Activated effector memory CD4-positive, alpha-beta T cell treated with anti-CD3 and anti-CD28 coated beads, Interleukin-2, amount 50 U/mL, for 16 hours (primary cell): ENCODE measurements at regions not wholly inside any gene's neighbourhood (a gene's known extent, or its start where the extent isn't known, plus 50 kb on each side); places are given as distances from the start of the nearest gene placed in this dataset.
"Not testable (repeated sequence)": the region's sequence is repeated elsewhere in the genome, so short reads cannot be mapped to it uniquely, and the experiment has no call there.

ENCODE experiments used
- DNase-seq: peaks from one replicate; pipeline ENCODE4 v3.0.0-alpha.2; 2020

- DNase-seq: no peak
These were observed 150.9 kb downstream of the HLX start for GRCh38 chr1:221029981-221030649.

DNA sequence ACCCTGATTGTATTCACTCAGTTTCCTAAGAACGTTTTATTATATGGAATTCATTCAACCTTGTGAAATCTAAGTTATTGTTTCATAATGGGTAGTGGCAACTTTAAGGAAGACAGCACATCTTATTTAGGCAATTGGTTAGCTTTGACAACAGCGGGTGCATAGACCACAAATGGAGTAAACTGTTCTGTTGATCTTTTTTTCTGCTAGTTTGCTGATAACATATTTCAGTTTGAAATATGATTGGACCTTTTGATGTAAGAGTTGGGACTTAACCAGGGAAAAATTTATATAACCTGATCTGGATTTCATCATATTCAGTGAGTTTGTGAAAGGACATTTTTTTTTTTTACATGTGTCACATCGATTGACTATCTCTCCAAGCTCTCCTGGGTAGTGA is 151.7 kb downstream of the HLX start:
- no peak for DNase-seq

- no peak for DNase-seq
These were observed 152.4 kb downstream of the HLX start for GRCh38 chr1:221031458-221032203.

DNA sequence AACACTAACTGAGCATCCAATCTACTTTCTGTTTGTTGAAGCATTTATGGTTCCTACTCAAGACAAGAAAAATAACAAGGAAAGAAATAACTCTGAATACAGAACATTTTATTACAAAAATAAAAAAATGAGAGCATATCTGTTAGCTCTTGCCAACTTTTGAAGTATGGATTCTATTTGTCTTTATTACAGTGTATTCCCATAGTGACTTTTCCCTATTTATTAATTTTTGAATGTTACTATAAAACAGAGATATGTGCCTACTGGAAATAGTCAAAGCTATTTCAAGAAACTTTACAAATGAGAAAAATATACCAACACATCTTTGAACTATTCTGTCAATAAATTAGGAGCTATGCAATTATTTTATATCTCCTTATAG is 153.0 kb downstream of the HLX start:
- no peak for DNase-seq

DNA sequence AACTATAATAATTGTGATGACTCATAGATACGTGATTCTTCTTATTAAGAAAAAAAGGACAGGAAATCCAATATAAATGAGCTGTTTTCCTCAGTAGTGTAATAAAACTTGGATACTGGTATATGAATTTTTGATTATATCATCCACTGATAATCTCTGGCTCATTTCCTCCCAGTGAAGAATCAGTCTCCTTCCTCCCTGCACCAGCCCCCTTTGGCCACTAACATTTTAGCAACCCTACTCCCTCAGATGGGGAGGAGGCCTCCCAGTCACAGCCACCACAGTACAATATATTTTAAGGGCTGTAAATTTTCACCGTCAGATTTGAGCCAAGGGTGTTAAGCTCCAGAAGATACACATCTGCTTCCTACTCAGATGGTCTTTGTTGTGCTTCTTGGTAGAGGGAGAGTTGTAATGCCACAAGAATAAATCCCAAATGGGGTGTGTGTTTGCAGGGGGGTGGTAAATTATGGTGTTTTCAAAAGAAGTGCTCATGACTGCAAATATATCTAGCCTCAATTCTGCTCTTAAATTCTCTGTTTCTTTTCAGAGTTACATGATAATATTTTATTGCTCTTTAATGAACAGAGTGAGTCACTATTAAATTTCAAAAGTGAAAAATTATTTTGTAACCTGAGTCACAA is 153.5 kb downstream of the HLX start:
- DNase-seq: no peak

GRCh38 chr1:221035662-221036153 is 156.5 kb downstream of the HLX start:
- DNase-seq: no peak

DNA sequence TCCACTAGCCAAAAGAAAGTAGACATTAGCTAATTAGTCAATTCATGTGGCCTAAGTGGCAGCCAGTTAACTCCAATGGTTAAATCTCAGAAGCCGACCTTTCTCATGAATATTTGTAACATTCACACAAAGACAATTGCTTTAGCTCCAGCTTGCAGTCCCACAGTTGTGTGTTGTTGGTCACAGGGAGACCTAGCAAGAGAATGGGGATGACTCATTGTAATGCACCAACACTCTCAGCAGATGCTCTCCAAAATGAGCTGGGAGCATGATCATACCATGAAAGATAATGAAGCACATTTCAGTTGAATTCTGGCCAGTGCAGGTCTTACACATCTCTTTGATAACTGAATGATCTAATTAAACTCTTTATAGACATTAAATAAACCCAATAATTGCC is 160.4 kb downstream of the HLX start:
- no peak for DNase-seq

DNA sequence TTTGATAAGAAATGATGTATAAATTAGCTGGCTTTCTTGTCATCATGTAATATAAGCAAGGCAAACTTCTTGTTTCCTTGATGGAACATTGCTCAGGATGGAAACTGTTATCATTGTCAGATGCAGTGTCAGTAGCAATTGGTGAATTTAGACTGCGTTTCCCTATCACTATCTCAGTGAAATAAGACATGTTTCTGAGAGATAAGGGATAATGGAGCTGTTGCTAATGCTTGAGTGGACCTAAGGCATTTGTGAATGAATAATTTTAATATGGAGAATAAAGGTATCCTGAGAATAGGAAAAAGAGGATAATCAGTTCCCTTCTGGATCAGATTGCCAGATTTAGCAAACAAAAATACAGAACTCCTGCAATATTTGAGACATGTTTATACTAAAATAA is 160.9 kb downstream of the HLX start:
- no peak for DNase-seq

- DNase-seq: no peak
These were observed 161.5 kb downstream of the HLX start for GRCh38 chr1:221040691-221041285.

GRCh38 chr1:221044538-221044937 is 165.3 kb downstream of the HLX start:
- no peak for DNase-seq

DNA sequence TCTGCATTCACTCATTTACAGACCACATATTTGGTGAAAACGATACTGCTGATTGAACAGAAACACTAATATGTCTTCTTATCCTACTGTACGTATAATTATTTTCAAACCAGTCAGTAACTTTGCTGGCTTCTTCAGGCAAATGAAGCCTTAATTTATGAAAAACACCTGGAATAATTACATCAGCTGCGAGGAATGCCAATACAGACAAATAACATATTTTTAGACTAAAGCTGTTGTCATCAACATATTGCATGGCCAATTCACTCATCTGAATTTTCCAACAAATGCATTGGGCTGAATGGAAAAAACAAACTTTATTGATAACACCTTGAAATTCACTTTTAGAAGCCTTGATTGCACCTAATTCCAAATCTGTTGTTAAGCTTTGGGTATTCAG is 165.9 kb downstream of the HLX start:
- DNase-seq: no peak

GRCh38 chr1:221045842-221046831 is 166.9 kb downstream of the HLX start:
- DNase-seq: no peak

- DNase-seq: not testable (repeated sequence)
These were observed 172.1 kb downstream of the HLX start for GRCh38 chr1:221051391-221051790.

DNA sequence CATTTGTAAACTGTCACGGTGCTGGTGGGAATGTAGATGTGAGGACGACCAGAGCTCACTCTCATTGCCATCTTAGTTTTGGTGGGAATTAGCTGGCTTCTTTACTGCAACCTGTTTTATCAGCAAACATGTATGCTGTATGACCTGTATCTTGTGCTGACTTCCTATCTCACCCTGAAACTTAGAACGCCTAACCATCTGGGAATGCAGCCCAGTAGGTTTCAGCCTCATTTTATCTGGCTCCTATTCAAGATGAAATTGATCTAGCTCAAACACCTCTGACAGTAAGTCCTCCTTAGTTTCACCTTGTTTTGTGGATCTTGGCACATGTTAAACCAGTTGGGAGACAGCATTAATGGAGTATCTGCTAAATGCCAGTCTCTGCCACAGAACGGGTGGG is 174.6 kb downstream of the HLX start:
- no peak for DNase-seq

GRCh38 chr1:221059506-221059905 is 180.3 kb downstream of the HLX start:
- DNase-seq: no peak

GRCh38 chr1:221063651-221064050 is 184.4 kb downstream of the HLX start:
- no peak for DNase-seq

GRCh38 chr1:221066351-221067001 is 187.2 kb downstream of the HLX start:
- no peak for DNase-seq

DNA sequence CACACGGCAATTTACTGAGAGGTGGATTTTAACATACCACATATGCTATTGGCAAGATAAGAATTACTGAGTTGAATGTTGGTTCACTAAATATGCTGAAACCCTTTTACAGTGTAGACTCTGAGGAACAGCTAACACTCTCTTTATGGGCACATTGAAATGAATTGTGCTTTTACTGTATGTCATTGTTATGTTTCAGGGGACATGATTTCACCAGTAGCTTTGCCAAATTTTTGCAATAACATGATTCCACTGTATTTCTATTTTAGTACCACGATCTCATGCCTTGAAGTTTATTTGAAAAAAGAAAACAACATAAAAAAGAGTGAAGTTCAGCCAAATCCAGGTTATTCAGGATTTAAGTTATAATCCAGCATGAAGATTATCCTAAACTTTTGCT is 188.5 kb downstream of the HLX start:
- DNase-seq: no peak

- DNase-seq: no peak
These were observed 190.1 kb downstream of the HLX start for GRCh38 chr1:221069178-221069903.

GRCh38 chr1:221069986-221070385 is 190.7 kb downstream of the HLX start:
- no peak for DNase-seq

DNA sequence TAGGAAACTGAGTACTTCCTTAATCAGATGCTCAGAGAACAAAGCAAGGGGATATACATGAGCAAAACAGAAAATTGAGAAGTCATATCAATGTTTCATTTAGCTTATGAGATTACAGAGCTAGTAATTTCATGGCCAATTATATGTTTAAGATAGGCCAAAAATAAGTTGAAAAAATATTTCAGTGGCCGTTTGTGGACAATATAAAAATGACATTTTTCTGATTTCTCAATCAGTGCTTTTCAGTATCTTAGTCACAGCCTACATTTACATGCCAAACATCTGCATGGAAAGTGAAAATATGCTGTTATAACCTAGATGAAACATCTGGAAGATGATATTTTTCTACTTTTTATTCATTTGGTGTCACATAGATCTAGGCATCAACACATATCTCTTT is 192.5 kb downstream of the HLX start:
- no peak for DNase-seq
